NB4 (cell line): ENCODE measurements at regions not wholly inside any gene's neighbourhood (a gene's known extent, or its start where the extent isn't known, plus 50 kb on each side); places are given as distances from the start of the nearest gene placed in this dataset.

Source experiments
- DNase-seq: peaks from one replicate; pipeline ENCODE4 v3.0.0; 2010; ENCODE audit warnings: low read depth
- H3K4me3 ChIP-seq: one replicate; pipeline ENCODE4 v1.5.1; 2011; ENCODE audit warnings: mild to moderate bottlenecking, low read depth, low read length, moderate library complexity
- MAX ChIP-seq: IDR thresholded peaks from 2 replicates; pipeline ENCODE4 v1.6.1; 2011; ENCODE audit warnings: low read depth, low read length
- MYC ChIP-seq: IDR thresholded peaks from 2 replicates; pipeline ENCODE4 v1.6.1; 2011; ENCODE audit warnings: low read depth, low read length
- POLR2A ChIP-seq: IDR thresholded peaks from 2 replicates; pipeline ENCODE4 v1.6.1; 2011; ENCODE audit warnings: mild to moderate bottlenecking; ENCODE audit not compliant: insufficient read length; ENCODE audit errors: extremely low read depth
- TF ChIP-seq, protein P1 (sequence below): IDR thresholded peaks from one replicate; pipeline ENCODE4 v1.5.1; 2012; ENCODE audit warnings: low read depth, low read length

GRCh38 chr1:233514946-233515391 is 98.9 kb upstream of the KCNK1 start:
- TF ChIP-seq MAX (no peak), POLR2A (no peak), MYC (no peak)
- TF ChIP-seq, protein P1, sequence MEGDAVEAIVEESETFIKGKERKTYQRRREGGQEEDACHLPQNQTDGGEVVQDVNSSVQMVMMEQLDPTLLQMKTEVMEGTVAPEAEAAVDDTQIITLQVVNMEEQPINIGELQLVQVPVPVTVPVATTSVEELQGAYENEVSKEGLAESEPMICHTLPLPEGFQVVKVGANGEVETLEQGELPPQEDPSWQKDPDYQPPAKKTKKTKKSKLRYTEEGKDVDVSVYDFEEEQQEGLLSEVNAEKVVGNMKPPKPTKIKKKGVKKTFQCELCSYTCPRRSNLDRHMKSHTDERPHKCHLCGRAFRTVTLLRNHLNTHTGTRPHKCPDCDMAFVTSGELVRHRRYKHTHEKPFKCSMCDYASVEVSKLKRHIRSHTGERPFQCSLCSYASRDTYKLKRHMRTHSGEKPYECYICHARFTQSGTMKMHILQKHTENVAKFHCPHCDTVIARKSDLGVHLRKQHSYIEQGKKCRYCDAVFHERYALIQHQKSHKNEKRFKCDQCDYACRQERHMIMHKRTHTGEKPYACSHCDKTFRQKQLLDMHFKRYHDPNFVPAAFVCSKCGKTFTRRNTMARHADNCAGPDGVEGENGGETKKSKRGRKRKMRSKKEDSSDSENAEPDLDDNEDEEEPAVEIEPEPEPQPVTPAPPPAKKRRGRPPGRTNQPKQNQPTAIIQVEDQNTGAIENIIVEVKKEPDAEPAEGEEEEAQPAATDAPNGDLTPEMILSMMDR = no peak
- H3K4me3 ChIP-seq = no peak overlapping the region
- DNase-seq = no peak

DNA sequence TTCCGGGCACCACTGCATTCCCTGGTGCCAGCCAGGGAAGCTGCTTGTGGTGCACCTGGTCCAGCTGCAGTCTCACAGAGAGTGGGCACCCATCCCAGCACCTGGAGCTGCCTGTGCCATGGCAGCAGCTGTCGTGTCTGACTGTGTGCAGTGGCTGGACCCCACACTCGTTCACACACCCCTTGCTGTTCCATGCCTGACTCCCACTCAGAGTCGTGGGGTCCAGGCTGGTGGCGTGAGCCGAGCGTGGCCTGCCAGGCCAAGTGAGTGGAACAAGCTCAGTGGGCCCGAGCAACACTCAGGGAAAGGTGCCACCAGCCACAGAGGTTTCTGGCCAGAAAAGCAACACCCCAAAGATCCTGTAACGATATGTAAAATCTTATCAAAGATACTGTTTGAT is 97.2 kb upstream of the KCNK1 start:
- H3K4me3 ChIP-seq = no peak overlapping the region
- DNase-seq = no peak
- TF ChIP-seq, protein P1 = no peak
- TF ChIP-seq MYC (no peak), POLR2A (no peak), MAX (no peak)

DNA sequence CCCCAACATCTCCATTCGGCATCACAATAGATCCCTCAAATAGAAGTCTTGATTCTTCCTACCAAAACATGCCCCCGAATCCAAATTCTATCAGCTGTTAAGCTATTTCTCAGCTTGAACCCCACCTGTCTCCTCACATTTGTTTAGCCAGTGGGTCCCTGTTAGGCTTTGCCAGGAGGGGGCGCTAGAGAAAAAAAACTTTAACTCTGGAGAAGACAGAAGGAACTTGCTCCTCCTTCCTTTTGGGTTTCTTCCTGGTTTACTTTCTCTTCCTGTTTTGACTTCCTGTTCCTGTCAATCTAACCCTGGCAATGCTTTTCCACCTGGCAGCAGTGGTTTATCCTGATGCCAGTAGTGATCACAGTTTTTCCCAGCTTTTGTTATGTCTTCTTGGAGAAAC is 95.6 kb upstream of the KCNK1 start:
- H3K4me3 ChIP-seq = no peak overlapping the region
- no peak for TF ChIP-seq MAX
- TF ChIP-seq, protein P1 = peak; percentile 67
- no peak for TF ChIP-seq POLR2A
- no peak for TF ChIP-seq MYC
- DNase-seq = peak; percentile 52

DNA sequence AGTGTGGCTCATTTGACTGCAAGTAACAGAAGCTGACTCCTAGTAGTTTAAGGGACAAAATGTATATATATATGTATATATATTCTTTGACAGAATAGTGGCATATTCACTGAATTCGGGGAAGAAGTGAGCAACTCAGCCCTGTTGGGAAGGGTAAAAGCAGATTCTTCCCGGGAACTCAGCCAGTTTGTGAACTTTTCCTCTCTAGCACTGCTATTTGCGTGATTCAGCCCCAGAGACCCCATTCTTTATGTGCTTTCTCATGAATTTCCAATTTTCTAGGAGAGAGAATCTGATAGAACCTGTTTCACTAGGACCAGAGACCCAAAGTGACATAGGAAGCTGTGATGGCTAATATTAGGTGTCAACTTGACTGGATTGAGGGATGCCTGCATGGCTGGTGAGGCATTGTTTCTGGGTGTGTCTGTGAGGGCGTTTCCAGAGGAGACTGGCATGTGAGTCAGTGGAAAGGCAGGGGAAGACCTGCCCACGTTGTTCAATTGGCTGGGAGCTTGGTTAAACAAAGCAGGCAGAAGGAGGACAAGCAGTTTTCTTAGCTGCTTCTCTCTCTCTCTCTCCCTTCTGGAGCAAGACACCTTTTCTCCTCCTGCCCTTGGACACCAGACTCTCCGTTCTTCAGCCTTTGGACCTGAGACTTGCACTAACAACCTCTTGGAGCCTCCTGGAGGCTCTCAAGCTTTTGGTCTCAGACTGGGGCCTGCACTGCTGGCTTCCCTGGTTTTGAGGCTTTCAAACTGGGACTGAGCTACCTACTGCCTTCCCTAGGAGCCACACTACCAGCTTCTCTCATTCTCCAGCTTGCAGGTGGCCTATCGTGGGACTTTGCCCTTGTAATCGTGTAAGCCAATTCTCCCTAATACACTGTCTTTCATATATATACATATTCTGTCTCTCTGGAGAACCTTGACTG is 93.4 kb upstream of the KCNK1 start:
- H3K4me3 ChIP-seq = no peak overlapping the region
- DNase-seq = no peak
- TF ChIP-seq MYC (no peak), MAX (no peak)

DNA sequence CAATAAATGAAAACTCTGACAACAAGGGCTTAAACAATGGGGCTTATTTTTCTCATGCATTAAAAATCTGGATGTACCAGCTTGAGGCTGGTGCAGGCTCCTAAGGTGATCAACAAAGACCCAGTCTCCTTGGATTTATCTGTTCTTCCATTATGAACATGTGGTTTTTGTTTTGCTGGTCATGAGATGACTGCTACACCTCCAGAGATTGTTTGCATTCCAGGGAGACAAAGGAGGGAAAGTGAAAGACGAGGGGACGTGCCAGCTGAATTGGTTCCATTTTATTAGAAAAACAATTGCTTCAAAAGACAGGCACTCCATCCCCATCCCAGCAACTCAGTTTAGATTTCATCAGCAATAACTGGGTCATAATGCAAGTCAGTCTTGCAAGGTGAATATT is 90.9 kb upstream of the KCNK1 start:
- no peak for DNase-seq
- no peak overlapping the region for H3K4me3 ChIP-seq
- TF ChIP-seq, protein P1 = no peak
- TF ChIP-seq POLR2A (no peak), MAX (no peak), MYC (no peak)

- no peak overlapping the region for H3K4me3 ChIP-seq
- no peak for TF ChIP-seq POLR2A
- TF ChIP-seq MYC = no peak
- TF ChIP-seq MAX = no peak
- TF ChIP-seq, protein P1 = no peak
- no peak for DNase-seq
Observed at GRCh38 chr1:233527818-233528217, 86.1 kb upstream of the KCNK1 start.
